ENCODE measurements at regions not wholly inside any gene's neighbourhood (a gene's known extent, or its start where the extent isn't known, plus 50 kb on each side); places are given as distances from the start of the nearest gene placed in this dataset.

DNA sequence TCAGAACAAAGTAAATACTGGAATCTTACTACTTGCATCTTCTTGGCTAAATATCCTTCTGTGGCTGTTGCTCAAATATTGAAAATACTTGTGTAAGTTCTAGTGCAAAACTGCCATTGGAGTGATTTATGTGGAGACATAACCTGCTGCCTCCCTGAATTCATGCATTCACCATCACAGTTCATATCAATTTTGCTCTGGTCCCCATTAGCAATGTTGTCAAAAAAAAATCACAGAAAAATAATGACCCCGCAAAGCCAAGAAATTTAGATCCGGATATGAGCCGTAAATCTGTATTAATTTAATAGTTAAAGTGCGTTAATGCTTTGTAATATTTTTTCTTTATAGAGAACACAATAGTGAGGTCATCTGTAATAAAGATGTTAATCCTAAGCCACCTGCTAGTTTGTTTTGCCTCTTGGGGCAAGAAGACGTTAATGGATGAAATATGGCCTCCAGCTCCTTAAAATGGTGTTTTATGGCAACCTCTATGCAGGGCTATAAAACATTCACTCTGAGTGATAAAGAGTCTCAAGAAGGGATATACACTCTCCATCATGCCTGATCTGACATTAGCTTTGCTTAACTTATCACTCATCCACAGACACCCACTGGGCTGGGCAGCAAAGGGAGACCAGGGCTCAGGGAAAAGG is 255.9 kb downstream of the INSC start:
- Histone ChIP-seq H3K27me3 (ENCODE audit: control insufficient read depth, insufficient read depth, low read length) (no peaks in the 10 kb centered on the region), H3K9me3 (ENCODE audit: control insufficient read depth, insufficient read depth, low read depth, low read length) (no peaks in the 10 kb centered on the region), H3K4me1 (ENCODE audit: control insufficient read depth, insufficient read depth, low read length) (no peaks in the 10 kb centered on the region), H3K4me3 (ENCODE audit: low read depth in 2 of 2, low read length in 2 of 2) (no peak overlapping the region), H3K27ac (ENCODE audit: low read length) (no peak overlapping the region), H3K36me3 (ENCODE audit: control insufficient read depth, insufficient read depth, low read length) (no peaks in the 10 kb centered on the region)
- BruUV-seq (replicated peaks), result no TSS peak
- ChIA-PET POLR2A (no interaction called here), CTCF (no interaction called here)
- DNase-seq (ENCODE audit: low read depth, low spot score) (no peak), ATAC-seq (no peak)
- no peak for TF ChIP-seq TCF7L2 (IDR thresholded peaks at IDR 0.05; ENCODE audit: low read depth, low read length)
- TF ChIP-seq, protein P1, sequence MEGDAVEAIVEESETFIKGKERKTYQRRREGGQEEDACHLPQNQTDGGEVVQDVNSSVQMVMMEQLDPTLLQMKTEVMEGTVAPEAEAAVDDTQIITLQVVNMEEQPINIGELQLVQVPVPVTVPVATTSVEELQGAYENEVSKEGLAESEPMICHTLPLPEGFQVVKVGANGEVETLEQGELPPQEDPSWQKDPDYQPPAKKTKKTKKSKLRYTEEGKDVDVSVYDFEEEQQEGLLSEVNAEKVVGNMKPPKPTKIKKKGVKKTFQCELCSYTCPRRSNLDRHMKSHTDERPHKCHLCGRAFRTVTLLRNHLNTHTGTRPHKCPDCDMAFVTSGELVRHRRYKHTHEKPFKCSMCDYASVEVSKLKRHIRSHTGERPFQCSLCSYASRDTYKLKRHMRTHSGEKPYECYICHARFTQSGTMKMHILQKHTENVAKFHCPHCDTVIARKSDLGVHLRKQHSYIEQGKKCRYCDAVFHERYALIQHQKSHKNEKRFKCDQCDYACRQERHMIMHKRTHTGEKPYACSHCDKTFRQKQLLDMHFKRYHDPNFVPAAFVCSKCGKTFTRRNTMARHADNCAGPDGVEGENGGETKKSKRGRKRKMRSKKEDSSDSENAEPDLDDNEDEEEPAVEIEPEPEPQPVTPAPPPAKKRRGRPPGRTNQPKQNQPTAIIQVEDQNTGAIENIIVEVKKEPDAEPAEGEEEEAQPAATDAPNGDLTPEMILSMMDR (IDR thresholded peaks at IDR 0.05), result no peak
- in situ Hi-C loops (cut with HindIII; ENCODE audit: low pct_unique_long_range_greater_than_20kb, low sequenced_read_pairs), result no loop called here
- intact Hi-C loops (cut with micrococcal nuclease; ENCODE audit: unreplicated experiment), result no loop called here

DNA sequence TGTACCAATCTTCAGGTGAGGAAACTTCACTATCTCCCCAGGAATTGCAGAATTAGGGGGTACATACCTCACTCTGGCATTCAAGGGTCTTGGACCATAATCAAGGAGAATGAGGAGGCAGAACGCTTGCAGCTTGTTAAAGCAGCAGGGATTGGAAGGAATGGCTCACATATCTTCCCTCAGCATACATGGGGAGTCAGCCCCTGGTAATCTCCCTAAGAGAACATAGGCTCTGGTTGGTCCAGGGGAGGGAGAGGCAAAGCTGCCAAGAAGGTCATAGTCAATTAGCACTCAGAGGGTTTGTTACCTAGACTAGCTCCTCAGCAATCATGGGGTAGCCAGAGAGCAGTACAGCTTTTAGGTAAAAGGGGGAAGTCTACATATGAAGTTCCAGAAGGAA is 256.8 kb downstream of the INSC start:
- ChIA-PET POLR2A (no interaction called here), CTCF (no interaction called here)
- no peak overlapping the region for H3K27ac ChIP-seq (ENCODE audit: low read length)
- no peaks in the 10 kb centered on the region for H3K36me3 ChIP-seq (ENCODE audit: control insufficient read depth, insufficient read depth, low read length)
- BruUV-seq (replicated peaks), result no TSS peak
- H3K9me3 ChIP-seq (ENCODE audit: control insufficient read depth, insufficient read depth, low read depth, low read length), result no peaks in the 10 kb centered on the region
- H3K4me3 ChIP-seq (ENCODE audit: low read depth in 2 of 2, low read length in 2 of 2), result no peak overlapping the region
- intact Hi-C loops (cut with micrococcal nuclease; ENCODE audit: unreplicated experiment) (no loop called here), in situ Hi-C loops (cut with HindIII; ENCODE audit: low pct_unique_long_range_greater_than_20kb, low sequenced_read_pairs) (no loop called here)
- no peaks in the 10 kb centered on the region for H3K27me3 ChIP-seq (ENCODE audit: control insufficient read depth, insufficient read depth, low read length)
- DNase-seq (ENCODE audit: low read depth, low spot score) (no peak), ATAC-seq (no peak)
- TF ChIP-seq TCF7L2 (IDR thresholded peaks at IDR 0.05; ENCODE audit: low read depth, low read length) (no peak), POLR2AphosphoS5 (IDR thresholded peaks at IDR 0.05; ENCODE audit: low read depth, low read length) (no peak)
- TF ChIP-seq, protein P2, sequence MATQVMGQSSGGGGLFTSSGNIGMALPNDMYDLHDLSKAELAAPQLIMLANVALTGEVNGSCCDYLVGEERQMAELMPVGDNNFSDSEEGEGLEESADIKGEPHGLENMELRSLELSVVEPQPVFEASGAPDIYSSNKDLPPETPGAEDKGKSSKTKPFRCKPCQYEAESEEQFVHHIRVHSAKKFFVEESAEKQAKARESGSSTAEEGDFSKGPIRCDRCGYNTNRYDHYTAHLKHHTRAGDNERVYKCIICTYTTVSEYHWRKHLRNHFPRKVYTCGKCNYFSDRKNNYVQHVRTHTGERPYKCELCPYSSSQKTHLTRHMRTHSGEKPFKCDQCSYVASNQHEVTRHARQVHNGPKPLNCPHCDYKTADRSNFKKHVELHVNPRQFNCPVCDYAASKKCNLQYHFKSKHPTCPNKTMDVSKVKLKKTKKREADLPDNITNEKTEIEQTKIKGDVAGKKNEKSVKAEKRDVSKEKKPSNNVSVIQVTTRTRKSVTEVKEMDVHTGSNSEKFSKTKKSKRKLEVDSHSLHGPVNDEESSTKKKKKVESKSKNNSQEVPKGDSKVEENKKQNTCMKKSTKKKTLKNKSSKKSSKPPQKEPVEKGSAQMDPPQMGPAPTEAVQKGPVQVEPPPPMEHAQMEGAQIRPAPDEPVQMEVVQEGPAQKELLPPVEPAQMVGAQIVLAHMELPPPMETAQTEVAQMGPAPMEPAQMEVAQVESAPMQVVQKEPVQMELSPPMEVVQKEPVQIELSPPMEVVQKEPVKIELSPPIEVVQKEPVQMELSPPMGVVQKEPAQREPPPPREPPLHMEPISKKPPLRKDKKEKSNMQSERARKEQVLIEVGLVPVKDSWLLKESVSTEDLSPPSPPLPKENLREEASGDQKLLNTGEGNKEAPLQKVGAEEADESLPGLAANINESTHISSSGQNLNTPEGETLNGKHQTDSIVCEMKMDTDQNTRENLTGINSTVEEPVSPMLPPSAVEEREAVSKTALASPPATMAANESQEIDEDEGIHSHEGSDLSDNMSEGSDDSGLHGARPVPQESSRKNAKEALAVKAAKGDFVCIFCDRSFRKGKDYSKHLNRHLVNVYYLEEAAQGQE (IDR thresholded peaks at IDR 0.05; ENCODE audit: insufficient read depth in 1 of 2, low read depth in 2 of 2, low read length in 1 of 2), result no peak
- no peaks in the 10 kb centered on the region for H3K4me1 ChIP-seq (ENCODE audit: control insufficient read depth, insufficient read depth, low read length)

DNA sequence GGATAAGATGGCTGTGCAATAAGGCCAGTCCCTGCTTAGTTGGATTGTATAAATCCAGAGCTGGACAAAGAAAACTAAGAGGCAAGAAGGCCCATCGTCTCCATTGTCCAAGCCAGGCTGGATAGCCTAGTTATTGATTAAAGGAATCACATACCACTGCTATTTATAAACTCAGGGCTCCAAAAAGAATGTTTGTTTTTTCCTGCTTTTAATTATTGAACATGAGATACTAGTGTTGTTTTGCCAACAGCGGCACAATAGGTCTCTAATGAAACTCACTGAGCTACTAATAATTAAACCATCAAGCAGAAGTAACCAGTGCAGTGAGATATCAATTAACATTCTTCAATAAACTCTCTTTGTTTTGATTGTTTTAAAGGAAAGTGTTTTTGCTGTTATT is 259.7 kb downstream of the INSC start:
- H3K9me3 ChIP-seq (ENCODE audit: control insufficient read depth, insufficient read depth, low read depth, low read length), result no peaks in the 10 kb centered on the region
- no peaks in the 10 kb centered on the region for H3K27me3 ChIP-seq (ENCODE audit: control insufficient read depth, insufficient read depth, low read length)
- POLR2A ChIA-PET, result no interaction called here
- no peaks in the 10 kb centered on the region for H3K36me3 ChIP-seq (ENCODE audit: control insufficient read depth, insufficient read depth, low read length)
- ATAC-seq (no peak), DNase-seq (ENCODE audit: low read depth, low spot score) (no peak)
- in situ Hi-C loops (cut with HindIII; ENCODE audit: low pct_unique_long_range_greater_than_20kb, low sequenced_read_pairs), result no loop called here
- no peak for TF ChIP-seq TCF7L2 (IDR thresholded peaks at IDR 0.05; ENCODE audit: low read depth, low read length)
- no peaks in the 10 kb centered on the region for H3K4me1 ChIP-seq (ENCODE audit: control insufficient read depth, insufficient read depth, low read length)
- intact Hi-C loops (cut with micrococcal nuclease; ENCODE audit: unreplicated experiment), result no loop called here
- BruUV-seq (replicated peaks), result no TSS peak
- H3K4me3 ChIP-seq (ENCODE audit: low read depth in 2 of 2, low read length in 2 of 2), result no peak overlapping the region
- CTCF ChIA-PET, result no interaction called here
- H3K27ac ChIP-seq (ENCODE audit: low read length), result no peak overlapping the region

Measured in Panc1 (cell line).